A673 (cell line): ENCODE measurements at regions not wholly inside any gene's neighbourhood (a gene's known extent, or its start where the extent isn't known, plus 50 kb on each side); places are given as distances from the start of the nearest gene placed in this dataset.

Source experiments
- BruUV-seq: library from RNA; stranded (reverse); fragments of 400-500 nt; replicated peaks from 2 replicates; lab custom pipeline; 2021; lab: Mats Ljungman, UMichigan
- CTCF ChIA-PET: fragments of 300-600 bp; sonication (Branson Sonifier 250); formaldehyde crosslinking; loops from one replicate; lab custom pipeline; 2022; ENCODE audit warnings: antibody characterized with exemption; lab: Charles Lee
- POLR2A ChIA-PET: fragments of 300-600 bp; sonication (Branson Sonifier 250); formaldehyde crosslinking; loops from one replicate; lab custom pipeline; 2022; ENCODE audit warnings: antibody characterized with exemption; ENCODE audit not compliant: low non-redundant PET; lab: Charles Lee
- DNase-seq: peaks from one replicate; pipeline ENCODE4 v3.0.0-alpha.2; 2015; ENCODE audit warnings: low spot score
- H3K27ac ChIP-seq: fragments of 200-600 bp; sonication (generic); 2 replicates; pipeline ENCODE4 v1.5.1; 2016; ENCODE audit warnings: mixed run types, low read depth, mild to moderate bottlenecking, mixed read lengths, antibody characterized with exemption, low read length; ENCODE audit not compliant: poor library complexity, severe bottlenecking
- H3K27me3 ChIP-seq: fragments of 200-600 bp; sonication (generic); replicated peaks from 2 replicates; pipeline ENCODE4 v1.6.1; 2017; ENCODE audit warnings: mixed run types, low read depth, mild to moderate bottlenecking, mixed read lengths, antibody characterized with exemption, low read length; ENCODE audit not compliant: insufficient read depth, poor library complexity
- H3K36me3 ChIP-seq: fragments of 200-600 bp; sonication (generic); 2 replicates; pipeline ENCODE4 v1.6.1; 2016; ENCODE audit warnings: mixed run types, mild to moderate bottlenecking, mixed read lengths, antibody characterized with exemption, low read length; ENCODE audit not compliant: insufficient read depth, poor library complexity, severe bottlenecking
- H3K4me1 ChIP-seq: fragments of 200-600 bp; sonication (generic); 2 replicates; pipeline ENCODE4 v1.6.1; 2017; ENCODE audit warnings: mixed run types, mild to moderate bottlenecking, mixed read lengths, antibody characterized with exemption, low read length; ENCODE audit not compliant: insufficient read depth, poor library complexity, severe bottlenecking
- H3K4me3 ChIP-seq: fragments of 200-600 bp; sonication (generic); 2 replicates; pipeline ENCODE4 v1.5.1; 2016; ENCODE audit warnings: low read depth, mixed run types, mild to moderate bottlenecking, mixed read lengths, low read length; ENCODE audit not compliant: poor library complexity, severe bottlenecking
- H3K9me3 ChIP-seq: fragments of 200-600 bp; sonication (generic); 2 replicates; pipeline ENCODE4 v1.6.1; 2016; ENCODE audit warnings: mixed run types, low read depth, mild to moderate bottlenecking, mixed read lengths, antibody characterized with exemption, low read length; ENCODE audit not compliant: poor library complexity, severe bottlenecking
- CTCF ChIP-seq: fragments of 300-800, 200-600 bp; sonication (generic); conservative IDR thresholded peaks from 2 replicates; pipeline ENCODE4 v1.5.1; 2017; ENCODE audit warnings: low read depth, mild to moderate bottlenecking, antibody characterized with exemption, low read length, moderate library complexity, mixed read lengths
- EZH2 ChIP-seq: fragments of 200-600 bp; sonication (generic); IDR thresholded peaks from 2 replicates; pipeline ENCODE4 v1.6.1; 2017; ENCODE audit warnings: borderline replicate concordance, low read depth, mild to moderate bottlenecking, mixed read lengths, antibody characterized with exemption, low read length; ENCODE audit not compliant: poor library complexity, severe bottlenecking
- intact Hi-C: fragments of 100-400 bp; cut with micrococcal nuclease; formaldehyde crosslinking; loops from one replicate; pipeline ENCODE4 v1.10.0; 2022; ENCODE audit not compliant: unreplicated experiment

GRCh38 chr16:74213372-74213771 lies 83.2 kb upstream of the PSMD7 start:
- no peak for TF ChIP-seq CTCF
- no peak for TF ChIP-seq EZH2
- no TSS peak for BruUV-seq
- intact Hi-C loops: no loop called here
- CTCF ChIA-PET: no interaction called here
- Histone ChIP-seq H3K27me3 (no peaks in the 10 kb centered on the region), H3K36me3 (no peaks in the 10 kb centered on the region), H3K27ac (no peak overlapping the region), H3K4me1 (no peaks in the 10 kb centered on the region), H3K4me3 (no peak overlapping the region), H3K9me3 (no peaks in the 10 kb centered on the region)
- POLR2A ChIA-PET: no interaction called here
- DNase-seq: no peak

- no peaks in the 10 kb centered on the region for H3K4me1 ChIP-seq
- no peak overlapping the region for H3K27ac ChIP-seq
- CTCF ChIA-PET: no interaction called here
- no peaks in the 10 kb centered on the region for H3K9me3 ChIP-seq
- H3K4me3 ChIP-seq: no peak overlapping the region
- no TSS peak for BruUV-seq
- no peaks in the 10 kb centered on the region for H3K27me3 ChIP-seq
- intact Hi-C loops: no loop called here
- H3K36me3 ChIP-seq: no peaks in the 10 kb centered on the region
- POLR2A ChIA-PET: no interaction called here
- DNase-seq: no peak
- TF ChIP-seq EZH2 (no peak), CTCF (no peak)
Observed at GRCh38 chr16:74210245-74210644, 86.4 kb upstream of the PSMD7 start.

GRCh38 chr16:74202009-74202408 lies 94.6 kb upstream of the PSMD7 start:
- ChIA-PET POLR2A (no interaction called here), CTCF (interaction anchor here (0.7 kb wide), 1 partner anchor 25 kb away, joined by 3 read pairs; no protein-coding TSS in a partner anchor)
- intact Hi-C loops: no loop called here
- H3K36me3 ChIP-seq: no peaks in the 10 kb centered on the region
- no peak for DNase-seq
- BruUV-seq: no TSS peak
- H3K4me3 ChIP-seq: no peak overlapping the region
- H3K27ac ChIP-seq: no peak overlapping the region
- TF ChIP-seq CTCF: no peak
- peaks cover 21% of the 10 kb centered on the region for H3K4me1 ChIP-seq
- H3K9me3 ChIP-seq: no peaks in the 10 kb centered on the region
- H3K27me3 ChIP-seq: no peaks in the 10 kb centered on the region
